A549 (cell line): ENCODE measurements at regions not wholly inside any gene's neighbourhood (a gene's known extent, or its start where the extent isn't known, plus 50 kb on each side); places are given as distances from the start of the nearest gene placed in this dataset.

Source experiments
- CBX2 ChIP-seq: fragments of 200-600 bp; sonication (generic); IDR thresholded peaks from 2 replicates; pipeline ENCODE4 v1.6.1; 2016; ENCODE audit warnings: low read depth, mild to moderate bottlenecking, borderline replicate concordance
- E2F6 ChIP-seq: IDR thresholded peaks from 2 replicates; pipeline ENCODE4 v1.6.1; 2012; ENCODE audit warnings: low read depth, borderline replicate concordance
- EP300 ChIP-seq, 2 experiments: fragments of >200 bp; sonication (Bioruptor Twin); formaldehyde crosslinking; IDR thresholded peaks; 2 replicates in 1 of 2; 3 replicates in 1 of 2; pipeline ENCODE4 v1.6.1; 2016 to 2017
- HDAC2 ChIP-seq: fragments of 200-600 bp; sonication (generic); IDR thresholded peaks from 2 replicates; pipeline ENCODE4 v1.6.1; 2016
- MAFK ChIP-seq: fragments of 450-650 bp; IDR thresholded peaks from 2 replicates; pipeline ENCODE4 v1.6.1; 2014; ENCODE audit not compliant: partially characterized antibody
- MAZ ChIP-seq: fragments of 150-350 bp; IDR thresholded peaks from 2 replicates; pipeline ENCODE4 v1.6.1; 2014; ENCODE audit warnings: antibody characterized with exemption, low read depth, low read length, borderline replicate concordance
- POLR2A ChIP-seq: IDR thresholded peaks from 2 replicates; pipeline ENCODE4 v1.6.1; 2012; ENCODE audit warnings: mild to moderate bottlenecking, low read length
- REST ChIP-seq: fragments of 200-600 bp; sonication (generic); IDR thresholded peaks from 2 replicates; pipeline ENCODE4 v1.6.1; 2016; ENCODE audit warnings: antibody characterized with exemption, mild to moderate bottlenecking, moderate library complexity
- TP53 ChIP-seq: fragments of 250-450 bp; sonication (Bioruptor Pico); IDR thresholded peaks from 2 replicates; pipeline ENCODE4 v1.5.0; 2021; ENCODE audit warnings: mild to moderate bottlenecking, moderate library complexity
- USF2 ChIP-seq: fragments of 450-650 bp; IDR thresholded peaks from 2 replicates; pipeline ENCODE4 v1.6.1; 2014; ENCODE audit warnings: antibody characterized with exemption
- TF ChIP-seq, protein P1 (sequence below): fragments of >200 bp; sonication (Bioruptor Twin); formaldehyde crosslinking; IDR thresholded peaks from 3 replicates; pipeline ENCODE4 v1.5.1; 2016

GRCh38 chr6:12479451-12479850 lies 189.3 kb downstream of the EDN1 start:
- TF ChIP-seq MAZ (no peak), POLR2A (no peak), TP53 (CRISPR knock-in tag) (no peak), MAFK (no peak), HDAC2 (no peak), EP300 (IDR thresholded peaks at IDR 0.05) (no peak), REST (no peak), E2F6 (no peak), CBX2 (no peak), USF2 (no peak)
- TF ChIP-seq, protein P1, sequence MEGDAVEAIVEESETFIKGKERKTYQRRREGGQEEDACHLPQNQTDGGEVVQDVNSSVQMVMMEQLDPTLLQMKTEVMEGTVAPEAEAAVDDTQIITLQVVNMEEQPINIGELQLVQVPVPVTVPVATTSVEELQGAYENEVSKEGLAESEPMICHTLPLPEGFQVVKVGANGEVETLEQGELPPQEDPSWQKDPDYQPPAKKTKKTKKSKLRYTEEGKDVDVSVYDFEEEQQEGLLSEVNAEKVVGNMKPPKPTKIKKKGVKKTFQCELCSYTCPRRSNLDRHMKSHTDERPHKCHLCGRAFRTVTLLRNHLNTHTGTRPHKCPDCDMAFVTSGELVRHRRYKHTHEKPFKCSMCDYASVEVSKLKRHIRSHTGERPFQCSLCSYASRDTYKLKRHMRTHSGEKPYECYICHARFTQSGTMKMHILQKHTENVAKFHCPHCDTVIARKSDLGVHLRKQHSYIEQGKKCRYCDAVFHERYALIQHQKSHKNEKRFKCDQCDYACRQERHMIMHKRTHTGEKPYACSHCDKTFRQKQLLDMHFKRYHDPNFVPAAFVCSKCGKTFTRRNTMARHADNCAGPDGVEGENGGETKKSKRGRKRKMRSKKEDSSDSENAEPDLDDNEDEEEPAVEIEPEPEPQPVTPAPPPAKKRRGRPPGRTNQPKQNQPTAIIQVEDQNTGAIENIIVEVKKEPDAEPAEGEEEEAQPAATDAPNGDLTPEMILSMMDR: no peak
